Neural crest cell (in vitro differentiated cells): ENCODE measurements at regions not wholly inside any gene's neighbourhood (a gene's known extent, or its start where the extent isn't known, plus 50 kb on each side); places are given as distances from the start of the nearest gene placed in this dataset.

Source experiments
- DNase-seq: peaks from one replicate; pipeline ENCODE4 v3.0.0; 2021; ENCODE audit warnings: low read depth, mixed read lengths, low spot score
- H3K27ac Mint-ChIP-seq: one replicate; pipeline ENCODE4 v1.8.0; 2021; ENCODE audit warnings: mild to moderate bottlenecking, mixed read lengths; ENCODE audit not compliant: unreplicated experiment
- H3K27me3 Mint-ChIP-seq: 2 replicates; pipeline ENCODE4 v1.8.0; 2021; ENCODE audit warnings: low read depth, mild to moderate bottlenecking, mixed read lengths
- H3K36me3 Mint-ChIP-seq: 2 replicates; pipeline ENCODE4 v1.8.0; 2021; ENCODE audit warnings: low read depth, mild to moderate bottlenecking, mixed read lengths
- H3K4me1 Mint-ChIP-seq: 2 replicates; pipeline ENCODE4 v1.8.0; 2021; ENCODE audit warnings: mixed read lengths
- H3K4me3 Mint-ChIP-seq: one replicate; pipeline ENCODE4 v1.8.0; 2021; ENCODE audit warnings: mild to moderate bottlenecking, mixed read lengths
- H3K9me3 Mint-ChIP-seq: 2 replicates; pipeline ENCODE4 v1.8.0; 2021; ENCODE audit warnings: mixed read lengths
- TF ChIP-seq, protein P1 (sequence below): fragments of 200-600 bp; sonication (generic); conservative IDR thresholded peaks from 2 replicates; pipeline ENCODE4 v1.5.0; 2021; ENCODE audit warnings: antibody characterized with exemption, mild to moderate bottlenecking

DNA sequence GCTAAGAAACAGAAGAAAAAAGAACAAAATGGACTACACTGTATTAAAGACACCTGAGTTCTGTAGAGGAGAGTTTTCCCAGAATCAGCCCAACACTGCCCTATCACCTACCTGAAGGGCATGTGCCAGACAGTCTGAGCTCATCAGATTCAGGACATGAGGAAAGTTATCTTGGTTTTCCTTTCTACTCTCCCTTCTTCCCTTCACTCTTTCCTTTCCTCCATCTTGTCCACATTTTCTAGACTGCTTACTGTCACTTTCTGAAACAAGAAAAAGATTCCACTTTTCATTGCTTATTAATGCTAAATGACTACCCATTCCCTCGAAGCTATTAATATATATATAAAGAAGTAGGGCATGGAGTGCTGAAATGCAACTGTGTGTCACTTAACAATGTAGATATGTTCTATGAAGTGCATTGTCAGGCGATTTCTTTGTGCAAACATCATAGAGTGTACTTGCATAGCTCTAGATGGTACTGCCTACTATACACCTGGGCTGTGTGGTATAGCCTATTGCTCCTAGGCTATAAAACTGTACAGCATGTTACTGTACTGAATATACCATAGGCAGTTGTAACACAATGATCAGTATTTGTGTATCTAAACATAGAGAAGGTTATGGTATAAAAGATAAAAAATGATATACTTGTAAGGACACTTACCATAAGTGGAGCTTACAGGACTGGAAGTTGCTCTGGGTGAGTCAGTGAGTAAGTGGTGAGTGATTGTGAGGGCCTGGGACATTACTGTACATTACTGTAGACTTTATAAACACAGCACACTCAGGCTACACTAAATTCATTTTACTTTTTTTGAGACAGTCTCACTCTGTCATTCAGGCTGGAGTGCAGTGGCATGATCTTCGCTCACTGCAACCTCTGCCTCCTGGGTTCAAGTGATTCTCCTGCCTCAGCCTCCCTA, 145.5 kb upstream of the ITGA6 start:
- TF ChIP-seq, protein P1, sequence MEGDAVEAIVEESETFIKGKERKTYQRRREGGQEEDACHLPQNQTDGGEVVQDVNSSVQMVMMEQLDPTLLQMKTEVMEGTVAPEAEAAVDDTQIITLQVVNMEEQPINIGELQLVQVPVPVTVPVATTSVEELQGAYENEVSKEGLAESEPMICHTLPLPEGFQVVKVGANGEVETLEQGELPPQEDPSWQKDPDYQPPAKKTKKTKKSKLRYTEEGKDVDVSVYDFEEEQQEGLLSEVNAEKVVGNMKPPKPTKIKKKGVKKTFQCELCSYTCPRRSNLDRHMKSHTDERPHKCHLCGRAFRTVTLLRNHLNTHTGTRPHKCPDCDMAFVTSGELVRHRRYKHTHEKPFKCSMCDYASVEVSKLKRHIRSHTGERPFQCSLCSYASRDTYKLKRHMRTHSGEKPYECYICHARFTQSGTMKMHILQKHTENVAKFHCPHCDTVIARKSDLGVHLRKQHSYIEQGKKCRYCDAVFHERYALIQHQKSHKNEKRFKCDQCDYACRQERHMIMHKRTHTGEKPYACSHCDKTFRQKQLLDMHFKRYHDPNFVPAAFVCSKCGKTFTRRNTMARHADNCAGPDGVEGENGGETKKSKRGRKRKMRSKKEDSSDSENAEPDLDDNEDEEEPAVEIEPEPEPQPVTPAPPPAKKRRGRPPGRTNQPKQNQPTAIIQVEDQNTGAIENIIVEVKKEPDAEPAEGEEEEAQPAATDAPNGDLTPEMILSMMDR = no peak
- H3K4me1 Mint-ChIP-seq = peaks cover 38% of the 10 kb centered on the region
- H3K27me3 Mint-ChIP-seq = no peaks in the 10 kb centered on the region
- DNase-seq = no peak
- no peak overlapping the region for H3K27ac Mint-ChIP-seq
- H3K4me3 Mint-ChIP-seq = no peak overlapping the region
- peaks cover 4% of the 10 kb centered on the region for H3K9me3 Mint-ChIP-seq
- H3K36me3 Mint-ChIP-seq = peaks cover 2% of the 10 kb centered on the region

DNA sequence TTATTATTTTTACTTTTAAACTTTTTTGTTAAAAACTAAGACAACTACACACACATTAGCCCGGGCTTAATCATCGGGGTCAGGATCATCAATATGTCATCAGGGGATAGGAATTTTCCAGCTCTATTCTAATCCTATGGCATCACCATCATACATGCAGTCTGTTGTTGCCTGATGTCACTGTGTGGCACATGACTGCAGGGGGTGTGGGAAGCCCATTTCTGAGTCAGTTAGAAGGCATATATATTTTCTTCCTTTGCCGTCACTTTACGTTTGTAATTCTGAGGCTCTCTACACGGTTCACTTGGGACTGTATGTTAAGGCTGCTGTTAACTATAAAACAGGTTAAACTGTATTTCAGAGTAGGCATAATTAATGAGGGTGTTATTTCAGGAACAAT, 144.4 kb upstream of the ITGA6 start:
- H3K27ac Mint-ChIP-seq = no peak overlapping the region
- DNase-seq = no peak
- no peaks in the 10 kb centered on the region for H3K27me3 Mint-ChIP-seq
- H3K36me3 Mint-ChIP-seq = no peaks in the 10 kb centered on the region
- TF ChIP-seq, protein P1 = no peak
- no peaks in the 10 kb centered on the region for H3K9me3 Mint-ChIP-seq
- peaks cover 42% of the 10 kb centered on the region for H3K4me1 Mint-ChIP-seq
- H3K4me3 Mint-ChIP-seq = no peak overlapping the region

DNA sequence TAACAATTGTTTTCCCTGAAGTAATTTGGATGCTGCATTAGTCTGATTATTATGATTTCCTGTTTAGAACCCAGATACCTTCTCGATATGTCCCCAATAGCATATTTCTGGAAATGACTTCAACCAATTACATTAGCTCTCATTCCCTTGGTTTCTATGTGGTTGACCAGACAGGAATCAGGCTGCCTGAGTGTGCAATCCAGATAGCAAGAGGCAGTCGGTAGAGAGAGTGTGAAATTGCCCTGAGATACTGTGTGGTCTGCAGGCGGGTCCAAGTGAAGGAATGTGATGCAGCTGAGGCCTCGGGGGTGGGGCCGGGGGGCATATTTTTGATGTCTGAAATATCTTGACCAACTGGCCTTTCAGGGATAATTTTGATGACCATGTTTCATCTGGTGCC, 143.9 kb upstream of the ITGA6 start:
- Mint-ChIP-seq H3K9me3 (no peaks in the 10 kb centered on the region), H3K27ac (no peak overlapping the region), H3K36me3 (no peaks in the 10 kb centered on the region), H3K4me3 (no peak overlapping the region), H3K4me1 (peaks cover 44% of the 10 kb centered on the region), H3K27me3 (no peaks in the 10 kb centered on the region)
- TF ChIP-seq, protein P1 = no peak
- no peak for DNase-seq

DNA sequence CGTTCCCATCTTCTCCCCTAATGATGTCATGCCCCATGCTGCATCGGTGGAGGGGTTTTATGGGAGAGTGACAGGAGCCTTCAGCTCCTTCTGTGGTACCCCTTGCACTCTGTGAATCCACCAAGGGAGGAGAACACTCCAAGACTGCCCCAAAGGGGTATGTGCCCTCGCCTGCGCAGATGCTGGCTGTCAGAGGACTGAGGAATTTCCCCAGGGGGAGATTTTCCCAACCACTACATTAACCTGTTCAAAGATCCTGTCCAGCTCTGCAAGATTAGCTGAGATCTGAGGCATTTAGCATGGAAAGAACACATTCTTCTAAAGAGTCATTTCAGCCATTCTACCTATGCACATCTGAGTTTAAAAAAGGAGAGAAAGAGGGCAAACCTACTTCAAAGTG, 143.2 kb upstream of the ITGA6 start:
- H3K4me1 Mint-ChIP-seq = peaks cover 44% of the 10 kb centered on the region
- peak overlapping the region; percentile 30 for H3K27ac Mint-ChIP-seq
- no peak overlapping the region for H3K4me3 Mint-ChIP-seq

DNA sequence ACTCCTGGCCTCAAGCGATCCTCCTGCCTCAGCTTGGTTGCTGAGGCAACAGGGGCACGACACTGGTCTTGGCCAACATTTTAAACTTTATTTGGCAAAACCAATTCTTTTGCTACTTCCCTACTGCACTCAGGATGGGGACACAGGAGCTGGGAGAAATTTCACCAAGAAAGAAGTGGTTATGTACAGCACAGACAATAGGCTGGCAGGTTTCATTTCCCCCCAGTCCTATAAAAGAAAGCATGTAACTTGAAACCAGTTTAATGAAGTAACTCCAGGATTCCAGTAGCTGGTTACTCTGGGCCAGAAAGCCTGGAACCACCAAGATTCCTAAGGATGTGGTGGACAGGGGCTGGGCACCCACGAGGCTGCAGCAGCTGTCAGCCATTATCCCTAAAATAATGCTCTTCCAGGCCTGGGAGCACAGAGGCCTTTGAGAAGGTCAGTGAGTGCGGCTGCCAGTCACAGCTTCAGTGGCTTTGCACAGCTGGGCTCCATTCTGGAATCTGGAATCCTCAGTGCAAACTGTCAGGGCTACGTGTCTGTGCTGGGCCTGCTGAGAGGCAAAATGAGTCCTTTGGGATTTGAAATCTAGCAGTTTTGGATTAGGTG, 142.3 kb upstream of the ITGA6 start:
- H3K36me3 Mint-ChIP-seq = no peaks in the 10 kb centered on the region
- peak; percentile 23 for DNase-seq

More for the DNA sequence above, 143.2 kb upstream of the ITGA6 start:
- TF ChIP-seq, protein P1 = no peak
- DNase-seq = no peak
- H3K36me3 Mint-ChIP-seq = no peaks in the 10 kb centered on the region
- no peaks in the 10 kb centered on the region for H3K27me3 Mint-ChIP-seq
- H3K9me3 Mint-ChIP-seq = no peaks in the 10 kb centered on the region

More for the DNA sequence above, 142.3 kb upstream of the ITGA6 start:
- Mint-ChIP-seq H3K4me1 (peaks cover 44% of the 10 kb centered on the region), H3K4me3 (no peak overlapping the region), H3K9me3 (no peaks in the 10 kb centered on the region), H3K27ac (peak overlapping the region; percentile 40), H3K27me3 (no peaks in the 10 kb centered on the region)
- TF ChIP-seq, protein P1 = no peak
